Effector memory CD4-positive, alpha-beta T cell (primary cell): ENCODE measurements at regions not wholly inside any gene's neighbourhood (a gene's known extent, or its start where the extent isn't known, plus 50 kb on each side); places are given as distances from the start of the nearest gene placed in this dataset.
"Not testable (repeated sequence)": the region's sequence is repeated elsewhere in the genome, so short reads cannot be mapped to it uniquely, and the experiment has no call there.

Experiments used
- DNase-seq, 3 donors: peaks; one replicate each; pipeline ENCODE4 v3.0.0-alpha.2; 2020
- H3K27ac ChIP-seq: 2 replicates; pipeline ENCODE4 v1.7.0; 2013; ENCODE audit warnings: mild to moderate bottlenecking, low read length, moderate library complexity; ENCODE audit not compliant: insufficient read depth, poor library complexity, severe bottlenecking
- H3K27me3 ChIP-seq: replicated peaks from 2 replicates; pipeline ENCODE4 v1.7.0; 2013; ENCODE audit warnings: mild to moderate bottlenecking, low read length; ENCODE audit not compliant: insufficient read depth, control insufficient read depth, poor library complexity, severe bottlenecking
- H3K36me3 ChIP-seq: 2 replicates; pipeline ENCODE4 v1.7.0; 2013; ENCODE audit warnings: mild to moderate bottlenecking, low read length, moderate library complexity; ENCODE audit not compliant: control insufficient read depth, insufficient read depth
- H3K4me1 ChIP-seq: 2 replicates; pipeline ENCODE4 v1.7.0; 2013; ENCODE audit warnings: low read length, mild to moderate bottlenecking; ENCODE audit not compliant: control insufficient read depth, insufficient read depth, poor library complexity, severe bottlenecking
- H3K4me3 ChIP-seq: 2 replicates; pipeline ENCODE4 v1.7.0; 2013; ENCODE audit warnings: low read length, low read depth, mild to moderate bottlenecking; ENCODE audit not compliant: insufficient read depth, poor library complexity, severe bottlenecking
- H3K9me3 ChIP-seq: 2 replicates; pipeline ENCODE4 v1.7.0; 2013; ENCODE audit warnings: mild to moderate bottlenecking, low read length, moderate library complexity; ENCODE audit not compliant: control insufficient read depth

DNA sequence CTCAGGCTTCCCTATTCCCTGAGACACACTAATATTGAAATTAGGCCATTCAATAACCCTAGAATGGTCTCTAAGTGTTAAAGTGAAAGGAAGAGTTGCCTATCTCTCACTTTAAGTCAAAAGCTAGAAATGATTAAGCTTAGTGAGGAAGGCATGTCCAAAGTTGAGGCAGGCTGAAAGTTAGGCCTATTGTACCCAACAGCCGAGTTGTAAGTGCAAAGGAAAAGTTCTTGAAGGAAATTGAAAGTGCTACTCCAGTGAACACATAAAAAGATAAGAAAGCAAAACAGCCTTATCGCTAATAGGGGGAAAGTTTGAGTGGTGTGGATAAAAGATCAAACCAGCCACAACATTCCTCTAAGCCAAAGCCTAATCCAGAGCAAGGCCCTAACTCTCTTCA lies 117.9 kb upstream of the SPATA12 start:
- H3K9me3 ChIP-seq: no peaks in the 10 kb centered on the region
- DNase-seq: no peak
- no peaks in the 10 kb centered on the region for H3K36me3 ChIP-seq
- H3K27me3 ChIP-seq: no peaks in the 10 kb centered on the region
- peak overlapping the region; percentile 23 for H3K4me3 ChIP-seq
- H3K27ac ChIP-seq: no peak overlapping the region
- H3K4me1 ChIP-seq: no peaks in the 10 kb centered on the region

GRCh38 chr3:56940976-56941375 lies 119.5 kb upstream of the SPATA12 start:
- Histone ChIP-seq H3K27ac (no peak overlapping the region), H3K9me3 (no peaks in the 10 kb centered on the region), H3K36me3 (no peaks in the 10 kb centered on the region), H3K27me3 (no peaks in the 10 kb centered on the region), H3K4me1 (no peaks in the 10 kb centered on the region), H3K4me3 (no peak overlapping the region)
- DNase-seq: no peak

- Histone ChIP-seq H3K36me3 (no peaks in the 10 kb centered on the region), H3K27ac (no peak overlapping the region), H3K4me1 (no peaks in the 10 kb centered on the region), H3K27me3 (no peaks in the 10 kb centered on the region), H3K4me3 (no peak overlapping the region), H3K9me3 (no peaks in the 10 kb centered on the region)
- no peak for DNase-seq
Observed at GRCh38 chr3:56940321-56940720, 120.1 kb upstream of the SPATA12 start.

DNA sequence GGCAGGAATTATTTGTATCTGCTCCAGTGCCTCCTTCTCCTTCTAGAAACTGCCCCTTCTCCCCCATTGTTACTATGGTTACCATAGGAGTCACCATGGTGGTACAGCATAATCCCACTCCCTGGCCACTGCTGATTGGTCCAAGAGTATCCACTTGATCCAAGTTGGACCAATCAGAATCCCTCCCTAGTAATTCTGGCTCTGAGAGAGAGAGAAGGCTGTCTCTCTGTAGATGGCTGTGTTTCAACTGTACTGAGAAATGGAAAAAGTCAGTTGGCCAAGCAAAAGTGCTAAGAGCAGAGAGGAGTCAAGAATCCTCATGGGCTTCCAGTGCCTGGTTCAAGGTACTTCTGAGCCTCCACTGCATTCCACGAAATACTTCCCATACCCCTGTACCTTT lies 120.6 kb upstream of the SPATA12 start:
- Histone ChIP-seq H3K27me3 (no peaks in the 10 kb centered on the region), H3K36me3 (no peaks in the 10 kb centered on the region), H3K27ac (no peak overlapping the region), H3K9me3 (no peaks in the 10 kb centered on the region), H3K4me3 (no peak overlapping the region), H3K4me1 (no peaks in the 10 kb centered on the region)
- DNase-seq: no peak

GRCh38 chr3:56938530-56938929 lies 121.9 kb upstream of the SPATA12 start:
- no peak overlapping the region for H3K4me3 ChIP-seq
- H3K4me1 ChIP-seq: no peaks in the 10 kb centered on the region
- H3K9me3 ChIP-seq: no peaks in the 10 kb centered on the region
- H3K36me3 ChIP-seq: no peaks in the 10 kb centered on the region
- DNase-seq: no peak
- no peak overlapping the region for H3K27ac ChIP-seq
- no peaks in the 10 kb centered on the region for H3K27me3 ChIP-seq

DNA sequence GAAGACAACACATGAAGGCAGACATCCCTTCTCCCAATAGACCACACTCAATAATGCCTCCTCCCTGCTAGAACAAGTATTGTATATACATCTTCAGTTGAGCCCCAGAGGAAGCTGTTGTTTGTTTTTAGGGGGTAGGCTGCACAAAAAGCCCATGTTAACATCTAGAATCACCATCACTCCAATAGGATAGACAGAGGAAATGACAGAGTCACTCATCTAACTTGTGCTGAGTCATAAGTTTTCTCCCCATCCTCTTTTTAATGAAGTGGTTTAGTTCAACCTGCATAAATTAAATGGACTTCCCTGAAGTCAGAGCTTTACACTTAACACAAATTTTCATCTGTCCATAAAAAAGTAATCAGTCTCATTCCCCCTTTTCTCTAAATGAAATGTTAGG lies 122.9 kb upstream of the SPATA12 start:
- DNase-seq: no peak

DNA sequence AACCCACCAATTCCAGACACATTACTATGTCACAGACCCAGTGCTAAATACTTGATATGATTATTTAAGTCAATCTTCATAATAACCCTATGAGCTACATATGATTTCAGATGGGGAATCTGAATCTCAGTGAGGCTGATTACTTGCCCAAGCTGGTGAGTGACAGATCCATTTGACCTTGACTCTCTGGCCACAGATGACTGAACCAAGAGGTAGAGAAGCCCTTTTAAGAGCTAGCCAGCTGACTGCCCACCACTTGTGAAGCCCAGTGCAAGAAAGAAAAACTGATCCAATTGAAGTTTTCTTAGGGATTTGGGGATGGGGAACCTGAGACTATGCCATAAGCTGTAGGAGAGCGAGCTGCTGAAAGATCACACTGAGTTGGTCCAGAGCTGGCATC lies 124.7 kb upstream of the SPATA12 start:
- Histone ChIP-seq H3K4me1 (no peaks in the 10 kb centered on the region), H3K9me3 (no peaks in the 10 kb centered on the region), H3K27me3 (no peaks in the 10 kb centered on the region), H3K27ac (no peak overlapping the region), H3K36me3 (no peaks in the 10 kb centered on the region), H3K4me3 (no peak overlapping the region)
- no peak for DNase-seq

More for the DNA sequence above, 122.9 kb upstream of the SPATA12 start:
- H3K27ac ChIP-seq: no peak overlapping the region
- no peak overlapping the region for H3K4me3 ChIP-seq
- H3K27me3 ChIP-seq: no peaks in the 10 kb centered on the region
- no peaks in the 10 kb centered on the region for H3K36me3 ChIP-seq
- H3K4me1 ChIP-seq: no peaks in the 10 kb centered on the region
- no peaks in the 10 kb centered on the region for H3K9me3 ChIP-seq

DNA sequence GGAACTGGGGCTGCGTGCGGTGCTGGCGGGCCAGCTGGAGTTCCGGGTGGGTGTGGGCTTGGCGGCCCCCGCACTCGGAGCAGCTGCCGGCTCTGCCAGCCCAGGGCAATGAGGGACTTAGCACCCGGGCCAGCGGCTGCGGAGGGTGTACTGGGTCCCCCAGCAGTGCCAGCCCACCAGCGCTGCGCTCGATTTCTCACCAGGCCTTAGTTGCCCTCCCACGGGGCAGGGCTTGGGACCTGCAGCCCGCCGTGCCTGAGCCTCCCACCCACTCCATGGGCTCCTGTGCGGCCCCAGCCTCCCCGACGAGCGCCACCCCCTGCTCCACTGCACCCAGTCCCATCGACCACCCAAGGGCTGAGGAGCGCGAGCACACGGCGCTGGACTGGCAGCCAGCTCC lies 126.0 kb upstream of the SPATA12 start:
- not testable (repeated sequence) for DNase-seq

GRCh38 chr3:56933803-56934202 lies 126.7 kb upstream of the SPATA12 start:
- H3K9me3 ChIP-seq: no peaks in the 10 kb centered on the region
- H3K27me3 ChIP-seq: no peaks in the 10 kb centered on the region
- DNase-seq: no peak
- no peak overlapping the region for H3K4me3 ChIP-seq
- no peak overlapping the region for H3K27ac ChIP-seq
- H3K36me3 ChIP-seq: no peaks in the 10 kb centered on the region
- peaks cover 3% of the 10 kb centered on the region for H3K4me1 ChIP-seq

More for the DNA sequence above, 126.0 kb upstream of the SPATA12 start:
- not testable (repeated sequence) for H3K27me3 ChIP-seq, H3K9me3 ChIP-seq, H3K4me3 ChIP-seq, H3K27ac ChIP-seq, H3K4me1 ChIP-seq, H3K36me3 ChIP-seq

DNA sequence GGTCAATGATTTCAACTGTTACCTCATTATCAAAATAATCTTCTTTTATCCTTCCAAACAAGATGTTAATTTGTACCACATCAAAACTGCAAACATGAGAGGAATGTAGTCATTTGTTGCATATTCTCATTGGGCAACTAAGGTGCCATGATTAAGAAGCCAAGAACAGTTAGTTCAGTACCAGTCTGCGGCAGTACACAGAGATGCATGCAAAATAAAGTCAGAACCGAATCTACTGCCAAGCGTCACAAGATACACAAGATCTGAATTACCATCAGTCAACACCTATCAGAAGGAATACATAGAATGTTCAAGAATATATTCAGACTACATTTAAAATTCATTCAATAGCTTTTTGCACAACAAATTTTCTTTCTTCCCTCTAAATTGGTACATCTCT lies 127.6 kb upstream of the SPATA12 start:
- Histone ChIP-seq H3K4me3 (no peak overlapping the region), H3K27me3 (no peaks in the 10 kb centered on the region), H3K4me1 (peaks cover 12% of the 10 kb centered on the region), H3K9me3 (no peaks in the 10 kb centered on the region), H3K27ac (no peak overlapping the region), H3K36me3 (no peaks in the 10 kb centered on the region)
- DNase-seq: no peak

- DNase-seq: no peak
- H3K36me3 ChIP-seq: no peaks in the 10 kb centered on the region
- no peaks in the 10 kb centered on the region for H3K27me3 ChIP-seq
- no peak overlapping the region for H3K27ac ChIP-seq
- H3K9me3 ChIP-seq: no peaks in the 10 kb centered on the region
- H3K4me3 ChIP-seq: no peak overlapping the region
- H3K4me1 ChIP-seq: peaks cover 21% of the 10 kb centered on the region
Observed at GRCh38 chr3:56931836-56932235, 128.6 kb upstream of the SPATA12 start.
